ENCODE measurements at regions not wholly inside any gene's neighbourhood (a gene's known extent, or its start where the extent isn't known, plus 50 kb on each side); places are given as distances from the start of the nearest gene placed in this dataset.

DNA sequence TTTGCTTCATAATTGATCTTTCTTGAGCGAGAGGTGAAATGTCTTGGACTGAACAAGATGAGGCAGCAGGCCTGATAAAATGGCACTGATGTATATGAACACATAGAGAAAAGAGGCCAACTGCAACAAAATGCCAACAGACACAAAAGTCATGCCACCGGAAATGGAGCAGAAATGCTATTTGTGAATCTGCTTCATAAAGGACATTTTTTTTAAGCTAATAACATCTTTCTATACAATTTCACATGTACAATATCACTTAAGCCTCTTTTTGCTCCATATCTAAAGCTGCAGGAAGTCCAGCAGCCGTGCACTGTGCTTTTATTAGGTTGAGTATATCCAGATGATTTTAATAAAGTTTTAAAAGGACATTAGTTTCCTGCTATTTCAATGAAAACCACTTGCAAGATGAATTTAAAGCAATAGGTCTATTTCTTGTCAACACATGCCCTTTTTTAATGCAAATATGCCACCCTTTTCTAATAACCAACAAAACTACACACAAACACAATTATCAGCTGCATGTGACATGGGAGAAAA, 169.2 kb upstream of the ADAMTS9 start:
- H3K4me2 ChIP-seq = no peak overlapping the region
- H3K36me3 ChIP-seq (replicated peaks in 1 of 2; ENCODE audit: control insufficient read depth in 1 of 2, insufficient read depth in 2 of 2, low read length in 1 of 2) = no peaks in the 10 kb centered on the region

GRCh38 chr3:64856106-64856505, 168.3 kb upstream of the ADAMTS9 start:
- no peaks in the 10 kb centered on the region for H3K79me2 ChIP-seq (ENCODE audit: insufficient read depth)
- ChIA-PET CTCF (interaction anchor here (1.2 to 1.6 kb wide), 2 partner anchors 17 to 315 kb away, joined by 3 to 5 read pairs; no protein-coding TSS in a partner anchor), POLR2A (interaction anchor here (1.5 to 2.3 kb wide), 2 partner anchors 168 to 181 kb away, joined by 5 to 17 read pairs; partner anchors contain the start of gene ADAMTS9)
- TF ChIP-seq TEAD4 (IDR thresholded peaks at IDR 0.05; ENCODE audit: borderline replicate concordance, insufficient read depth) (no peak), RXRA (IDR thresholded peaks at IDR 0.05; ENCODE audit: borderline replicate concordance, low read depth) (no peak), POLR2AphosphoS5 (IDR thresholded peaks at IDR 0.05; ENCODE audit: low read depth, low read length) (no peak), MEF2A (IDR thresholded peaks at IDR 0.05; ENCODE audit: borderline replicate concordance, low read depth) (no peak), MAX (IDR thresholded peaks at IDR 0.05; ENCODE audit: low read depth) (no peak), SMC3 (IDR thresholded peaks at IDR 0.05; ENCODE audit: low read depth, low read length) (no peak), FOXJ3 (CRISPR knock-in tag; IDR thresholded peaks at IDR 0.05) (no peak), GATA2 (CRISPR knock-in tag; IDR thresholded peaks at IDR 0.05) (no peak), FOSL2 (IDR thresholded peaks at IDR 0.05; ENCODE audit: borderline replicate concordance, low read depth) (no peak), MXI1 (IDR thresholded peaks at IDR 0.05; ENCODE audit: low read depth, low read length) (no peak)
- TF ChIP-seq, protein P1, sequence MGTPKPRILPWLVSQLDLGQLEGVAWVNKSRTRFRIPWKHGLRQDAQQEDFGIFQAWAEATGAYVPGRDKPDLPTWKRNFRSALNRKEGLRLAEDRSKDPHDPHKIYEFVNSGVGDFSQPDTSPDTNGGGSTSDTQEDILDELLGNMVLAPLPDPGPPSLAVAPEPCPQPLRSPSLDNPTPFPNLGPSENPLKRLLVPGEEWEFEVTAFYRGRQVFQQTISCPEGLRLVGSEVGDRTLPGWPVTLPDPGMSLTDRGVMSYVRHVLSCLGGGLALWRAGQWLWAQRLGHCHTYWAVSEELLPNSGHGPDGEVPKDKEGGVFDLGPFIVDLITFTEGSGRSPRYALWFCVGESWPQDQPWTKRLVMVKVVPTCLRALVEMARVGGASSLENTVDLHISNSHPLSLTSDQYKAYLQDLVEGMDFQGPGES (IDR thresholded peaks at IDR 0.05; ENCODE audit: low read depth, low read length) = no peak
- TF ChIP-seq, protein P2, sequence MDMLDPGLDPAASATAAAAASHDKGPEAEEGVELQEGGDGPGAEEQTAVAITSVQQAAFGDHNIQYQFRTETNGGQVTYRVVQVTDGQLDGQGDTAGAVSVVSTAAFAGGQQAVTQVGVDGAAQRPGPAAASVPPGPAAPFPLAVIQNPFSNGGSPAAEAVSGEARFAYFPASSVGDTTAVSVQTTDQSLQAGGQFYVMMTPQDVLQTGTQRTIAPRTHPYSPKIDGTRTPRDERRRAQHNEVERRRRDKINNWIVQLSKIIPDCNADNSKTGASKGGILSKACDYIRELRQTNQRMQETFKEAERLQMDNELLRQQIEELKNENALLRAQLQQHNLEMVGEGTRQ (IDR thresholded peaks at IDR 0.05; ENCODE audit: borderline replicate concordance, low read depth, low read length) = no peak
- TF ChIP-seq, protein P3, sequence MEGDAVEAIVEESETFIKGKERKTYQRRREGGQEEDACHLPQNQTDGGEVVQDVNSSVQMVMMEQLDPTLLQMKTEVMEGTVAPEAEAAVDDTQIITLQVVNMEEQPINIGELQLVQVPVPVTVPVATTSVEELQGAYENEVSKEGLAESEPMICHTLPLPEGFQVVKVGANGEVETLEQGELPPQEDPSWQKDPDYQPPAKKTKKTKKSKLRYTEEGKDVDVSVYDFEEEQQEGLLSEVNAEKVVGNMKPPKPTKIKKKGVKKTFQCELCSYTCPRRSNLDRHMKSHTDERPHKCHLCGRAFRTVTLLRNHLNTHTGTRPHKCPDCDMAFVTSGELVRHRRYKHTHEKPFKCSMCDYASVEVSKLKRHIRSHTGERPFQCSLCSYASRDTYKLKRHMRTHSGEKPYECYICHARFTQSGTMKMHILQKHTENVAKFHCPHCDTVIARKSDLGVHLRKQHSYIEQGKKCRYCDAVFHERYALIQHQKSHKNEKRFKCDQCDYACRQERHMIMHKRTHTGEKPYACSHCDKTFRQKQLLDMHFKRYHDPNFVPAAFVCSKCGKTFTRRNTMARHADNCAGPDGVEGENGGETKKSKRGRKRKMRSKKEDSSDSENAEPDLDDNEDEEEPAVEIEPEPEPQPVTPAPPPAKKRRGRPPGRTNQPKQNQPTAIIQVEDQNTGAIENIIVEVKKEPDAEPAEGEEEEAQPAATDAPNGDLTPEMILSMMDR (IDR thresholded peaks at IDR 0.05) = no peak
- TF ChIP-seq, protein P4, sequence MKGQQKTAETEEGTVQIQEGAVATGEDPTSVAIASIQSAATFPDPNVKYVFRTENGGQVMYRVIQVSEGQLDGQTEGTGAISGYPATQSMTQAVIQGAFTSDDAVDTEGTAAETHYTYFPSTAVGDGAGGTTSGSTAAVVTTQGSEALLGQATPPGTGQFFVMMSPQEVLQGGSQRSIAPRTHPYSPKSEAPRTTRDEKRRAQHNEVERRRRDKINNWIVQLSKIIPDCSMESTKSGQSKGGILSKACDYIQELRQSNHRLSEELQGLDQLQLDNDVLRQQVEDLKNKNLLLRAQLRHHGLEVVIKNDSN (IDR thresholded peaks at IDR 0.05; ENCODE audit: borderline replicate concordance, low read depth) = no peak
- no peak overlapping the region for H3K4me2 ChIP-seq
- no peaks in the 10 kb centered on the region for H3K9me2 ChIP-seq
- H3F3A ChIP-seq (replicated peaks; ENCODE audit: insufficient read depth) = no peaks in the 10 kb centered on the region
- no peaks in the 10 kb centered on the region for H3K27me3 ChIP-seq (ENCODE audit: insufficient read depth)
- H3K9me3 ChIP-seq = no peaks in the 10 kb centered on the region
- H3K9ac ChIP-seq = no peak overlapping the region
- H3K36me3 ChIP-seq (replicated peaks in 1 of 2; ENCODE audit: control insufficient read depth in 1 of 2, insufficient read depth in 2 of 2, low read length in 1 of 2) = no peaks in the 10 kb centered on the region
- H3K27ac ChIP-seq (ENCODE audit: low read depth in 2 of 2, low read length in 1 of 2) = peak overlapping the region in 1 of 2 experiments; percentile 100; a peak in 2 of 4 replicates
- 78% methylated on average over 1 of the region's 1 CpG for WGBS (ENCODE audit: low lambda C conversion rate)
- peaks cover 0 to 45% of the 10 kb centered on the region in 2 experiments; a peak in 3 of 4 replicates for H3K4me1 ChIP-seq (ENCODE audit: control insufficient read depth in 1 of 2, insufficient read depth in 2 of 2, low read depth in 1 of 2, low read length in 1 of 2)
- H3K4me3 ChIP-seq (ENCODE audit: low read depth in 2 of 2, low read length in 1 of 2) = no peak overlapping the region
- H4K20me1 ChIP-seq (ENCODE audit: insufficient read depth) = no peaks in the 10 kb centered on the region
- no peak overlapping the region for H2AFZ ChIP-seq (ENCODE audit: low read depth)
- no peak for DNase-seq

More for the DNA sequence above, 169.2 kb upstream of the ADAMTS9 start:
- ChIA-PET CTCF (interaction anchor here (1.0 to 1.4 kb wide), 6 partner anchors 9 to 324 kb away, joined by 3 to 5 read pairs (median 3); no protein-coding TSS in a partner anchor), POLR2A (interaction anchor here (0.7 to 2.3 kb wide), 4 partner anchors 169 to 352 kb away, joined by 3 to 17 read pairs (median 4); partner anchors contain the start of gene ADAMTS9)
- H3K9me3 ChIP-seq = no peaks in the 10 kb centered on the region
- H3F3A ChIP-seq (replicated peaks; ENCODE audit: insufficient read depth) = no peaks in the 10 kb centered on the region
- H4K20me1 ChIP-seq (ENCODE audit: insufficient read depth) = no peaks in the 10 kb centered on the region
- H3K4me3 ChIP-seq (ENCODE audit: low read depth in 2 of 2, low read length in 1 of 2) = no peak overlapping the region
- H3K27me3 ChIP-seq (ENCODE audit: insufficient read depth) = no peaks in the 10 kb centered on the region
- WGBS (ENCODE audit: low lambda C conversion rate) = 22% methylated on average over 3 of the region's 3 CpGs
- no peak overlapping the region for H3K9ac ChIP-seq
- peak; percentile 28 for DNase-seq
- no peak for TF ChIP-seq FOSL2 (IDR thresholded peaks at IDR 0.05; ENCODE audit: borderline replicate concordance, low read depth)
- TF ChIP-seq RAD21 (IDR thresholded peaks at IDR 0.05; ENCODE audit: low read length) = no peak; the same call in 1 of the 2 replicates
- TF ChIP-seq, protein P4 (IDR thresholded peaks at IDR 0.05; ENCODE audit: borderline replicate concordance, low read depth) = no peak
- no peak; the same call in 1 of the 2 replicates for TF ChIP-seq RFX5 (IDR thresholded peaks at IDR 0.05; ENCODE audit: low read length)
- TF ChIP-seq NRF1 (IDR thresholded peaks at IDR 0.05; ENCODE audit: low read depth, low read length) = no peak
- TF ChIP-seq NFIC (IDR thresholded peaks at IDR 0.05; ENCODE audit: borderline replicate concordance) = no peak
- 0 out of 2 replicates have a peak, but pooled peaks have one; percentile 3 for TF ChIP-seq FOXJ3 (CRISPR knock-in tag; IDR thresholded peaks at IDR 0.05)
- TF ChIP-seq TCF12 (IDR thresholded peaks at IDR 0.05) = peak; percentile 75
- TF ChIP-seq EP300 (IDR thresholded peaks at IDR 0.05; ENCODE audit: borderline replicate concordance in 1 of 2, low read depth in 1 of 2, low read length in 1 of 2) = peak; percentile 55 to 99
- no peak for TF ChIP-seq CHD2 (IDR thresholded peaks at IDR 0.05; ENCODE audit: low read length, partially characterized antibody)
- peak; percentile 56 for TF ChIP-seq GATA2 (CRISPR knock-in tag; IDR thresholded peaks at IDR 0.05)
- TF ChIP-seq GABPA (IDR thresholded peaks at IDR 0.05; ENCODE audit: low read depth) = no peak
- peak; percentile 93 for TF ChIP-seq RCOR1 (IDR thresholded peaks at IDR 0.05; ENCODE audit: low read length)
- no peak for TF ChIP-seq RXRA (IDR thresholded peaks at IDR 0.05; ENCODE audit: borderline replicate concordance, low read depth)
- TF ChIP-seq FOXM1 (IDR thresholded peaks at IDR 0.05; ENCODE audit: low read depth) = 0 out of 2 replicates have a peak, but pooled peaks have one; percentile 19
- TF ChIP-seq YY1 (IDR thresholded peaks at IDR 0.05; ENCODE audit: low read depth) = no peak
- TF ChIP-seq TEAD4 (IDR thresholded peaks at IDR 0.05; ENCODE audit: borderline replicate concordance, insufficient read depth) = peak; percentile 38; the same call in 1 of the 2 replicates
- H2AFZ ChIP-seq (ENCODE audit: low read depth) = no peak overlapping the region
- no peaks in the 10 kb centered on the region for H3K9me2 ChIP-seq
- H3K79me2 ChIP-seq (ENCODE audit: insufficient read depth) = no peaks in the 10 kb centered on the region
- peak overlapping the region; percentile 27 to 100; a peak in 3 of 4 replicates for H3K27ac ChIP-seq (ENCODE audit: low read depth in 2 of 2, low read length in 1 of 2)
- H3K4me1 ChIP-seq (ENCODE audit: control insufficient read depth in 1 of 2, insufficient read depth in 2 of 2, low read depth in 1 of 2, low read length in 1 of 2) = peaks cover 0 to 48% of the 10 kb centered on the region in 2 experiments; a peak in 3 of 4 replicates
